Psoas muscle (tissue), 7 donors: ENCODE measurements at regions not wholly inside any gene's neighbourhood (a gene's known extent, or its start where the extent isn't known, plus 50 kb on each side); places are given as distances from the start of the nearest gene placed in this dataset.

Experiments used
- ATAC-seq, 4 donors: fragments of 200-7000 bp; cut with Tn5 transposase; one replicate each; pipeline ENCODE4 v1.9.1; 2020; ENCODE audit warnings: moderate library complexity in 3 of 4, mild to moderate bottlenecking in 2 of 4
- DNase-seq, 2 donors: peaks; one replicate each; pipeline ENCODE4 v3.0.0-alpha.2; 2020
- H3K27ac ChIP-seq: fragments of 200-600 bp; one replicate; pipeline ENCODE4 v1.8.0; 2022
- H3K27me3 ChIP-seq, 3 donors: fragments of 200-600 bp in 1 of 3; one replicate each; pipeline versions ENCODE4 v1.6.1 to v1.8.0; 2013 to 2022; ENCODE audit warnings: low read length in 2 of 3, mild to moderate bottlenecking in 2 of 3, moderate library complexity in 1 of 3; ENCODE audit not compliant: insufficient read depth in 3 of 3
- H3K36me3 ChIP-seq, 2 donors: fragments of 200-600 bp in 1 of 2; one replicate each; pipeline versions ENCODE4 v1.6.1 to v1.8.0; 2013 to 2022; ENCODE audit warnings: low read depth in 1 of 2, mild to moderate bottlenecking in 1 of 2, moderate library complexity in 1 of 2; ENCODE audit not compliant: insufficient read depth in 1 of 2
- H3K4me1 ChIP-seq: fragments of 200-600 bp; one replicate; pipeline ENCODE4 v1.8.0; 2022
- H3K4me3 ChIP-seq: fragments of 200-600 bp; one replicate; pipeline ENCODE4 v1.8.0; 2022; ENCODE audit warnings: mild to moderate bottlenecking
- H3K9me3 ChIP-seq: fragments of 200-600 bp; one replicate; pipeline ENCODE4 v1.8.0; 2022
- CTCF ChIP-seq: fragments of 200-600 bp; IDR thresholded peaks from one replicate; pipeline ENCODE4 v1.8.0; 2022; ENCODE audit warnings: antibody characterized with exemption
- WGBS, 3 donors: extraction: QIAGEN DNeasy Blood & Tissue Kit; methylation state at CpG; one replicate each; pipeline versions ENCODE4 v1.1.6 to v1.1.7; 2013; 5-methylcytosine and 5-hydroxymethylcytosine counted together
- intact Hi-C, 2 donors: fragments of 100-400 bp; cut with DNase I; formaldehyde crosslinking; loops; one replicate each; pipeline versions ENCODE4 v1.11.0 to v1.14.2; 2022
- donor health status: healthy with polysubstance abuse.
- donor health status: DM: no; HTN: no; CAD: no; lungs with moderate emphysema.
- donor health status: Bipolar disorder and iron deficiency.
- donor health status: healthy.
- donor health status: DM: yes; HTN: yes; CAD: no.
- donor health status: DM: no; HTN: no; CAD: no.
- donor health status: DM: yes; HTN: yes; CAD: no.

GRCh38 chr6:82086944-82087343 is 160.6 kb downstream of the IBTK start:
- DNase-seq (no peak), ATAC-seq (no peak)
- no peaks in the 10 kb centered on the region for H3K27me3 ChIP-seq
- no peak overlapping the region for H3K27ac ChIP-seq
- H3K9me3 ChIP-seq = no peaks in the 10 kb centered on the region
- no peaks in the 10 kb centered on the region for H3K4me1 ChIP-seq
- intact Hi-C loops = no loop called here
- no peak overlapping the region for H3K4me3 ChIP-seq
- 79 to 85% (median 83%) methylated on average over 2 of the region's 2 CpGs for WGBS, 3 donors
- no peaks in the 10 kb centered on the region for H3K36me3 ChIP-seq
- no peak for TF ChIP-seq CTCF

GRCh38 chr6:82085701-82086100 is 161.8 kb downstream of the IBTK start:
- 61 to 66% (median 64%) methylated on average over 5 of the region's 5 CpGs for WGBS, 3 donors
- DNase-seq (no peak), ATAC-seq (no peak)
- Histone ChIP-seq H3K4me1 (no peaks in the 10 kb centered on the region), H3K4me3 (no peak overlapping the region), H3K9me3 (no peaks in the 10 kb centered on the region), H3K27ac (no peak overlapping the region), H3K36me3 (no peaks in the 10 kb centered on the region), H3K27me3 (no peaks in the 10 kb centered on the region)
- intact Hi-C loops = no loop called here
- TF ChIP-seq CTCF = no peak

GRCh38 chr6:82084324-82084920 is 163.1 kb downstream of the IBTK start:
- H3K27ac ChIP-seq = no peak overlapping the region
- no peaks in the 10 kb centered on the region for H3K9me3 ChIP-seq
- TF ChIP-seq CTCF = no peak
- H3K36me3 ChIP-seq = no peaks in the 10 kb centered on the region
- H3K27me3 ChIP-seq = no peaks in the 10 kb centered on the region
- intact Hi-C loops = no loop called here
- WGBS, 3 donors = 54 to 59% (median 58%) methylated on average over 2 of the region's 2 CpGs
- ATAC-seq = no peak
- H3K4me1 ChIP-seq = no peaks in the 10 kb centered on the region
- H3K4me3 ChIP-seq = no peak overlapping the region
- no peak for DNase-seq

- Histone ChIP-seq H3K9me3 (no peaks in the 10 kb centered on the region), H3K4me3 (no peak overlapping the region), H3K4me1 (no peaks in the 10 kb centered on the region), H3K27ac (no peak overlapping the region), H3K27me3 (no peaks in the 10 kb centered on the region), H3K36me3 (no peaks in the 10 kb centered on the region)
- no peak for DNase-seq
- WGBS, 3 donors = 92 to 98% (median 96%) methylated on average over 1 of the region's 1 CpG
- no peak for ATAC-seq
- intact Hi-C loops = no loop called here
- no peak for TF ChIP-seq CTCF
These were observed 163.9 kb downstream of the IBTK start for GRCh38 chr6:82083646-82084045.

- H3K4me3 ChIP-seq = no peak overlapping the region
- no peak overlapping the region for H3K27ac ChIP-seq
- DNase-seq (no peak), ATAC-seq (no peak)
- TF ChIP-seq CTCF = no peak
- intact Hi-C loops = no loop called here
- no peaks in the 10 kb centered on the region for H3K9me3 ChIP-seq
- H3K4me1 ChIP-seq = no peaks in the 10 kb centered on the region
- no peaks in the 10 kb centered on the region for H3K36me3 ChIP-seq
- 81 to 87% (median 85%) methylated on average over 1 of the region's 1 CpG for WGBS, 3 donors
- H3K27me3 ChIP-seq = no peaks in the 10 kb centered on the region
These were observed 166.8 kb downstream of the IBTK start for GRCh38 chr6:82080767-82081166.
